Lower leg skin (tissue), 3 donors: ENCODE measurements at regions not wholly inside any gene's neighbourhood (a gene's known extent, or its start where the extent isn't known, plus 50 kb on each side); places are given as distances from the start of the nearest gene placed in this dataset.

Source experiments
- CTCF ChIP-seq, 3 donors: fragments of 450-650 bp; IDR thresholded peaks; one replicate each; pipeline ENCODE4 v1.5.1; 2016; ENCODE audit warnings: antibody characterized with exemption in 3 of 3, mild to moderate bottlenecking in 3 of 3, moderate library complexity in 2 of 3
- POLR2A ChIP-seq, 2 donors: fragments of 450-650 bp; IDR thresholded peaks; one replicate each; pipeline ENCODE4 v1.6.1; 2016 to 2017; ENCODE audit warnings: antibody characterized with exemption in 2 of 2, mild to moderate bottlenecking in 1 of 2, moderate library complexity in 1 of 2

GRCh38 chr18:64929036-64929435 lies 780.1 kb upstream of the LINC00305 start:
- TF ChIP-seq CTCF (IDR thresholded peaks at IDR 0.05) = no peak
- TF ChIP-seq POLR2A (IDR thresholded peaks at IDR 0.05) = no peak
